Hepatocyte (in vitro differentiated cells): ENCODE measurements at regions not wholly inside any gene's neighbourhood (a gene's known extent, or its start where the extent isn't known, plus 50 kb on each side); places are given as distances from the start of the nearest gene placed in this dataset.

Source experiments
- DNase-seq: peaks from one replicate; pipeline ENCODE4 v3.0.0-alpha.2; 2016; ENCODE audit warnings: low spot score
- H2AFZ ChIP-seq: fragments of 200-600 bp; sonication (generic); 2 replicates; pipeline ENCODE4 v1.6.0; 2016; ENCODE audit warnings: antibody characterized with exemption, mild to moderate bottlenecking
- H3K27ac ChIP-seq: fragments of 200-600 bp; sonication (generic); 2 replicates; pipeline ENCODE4 v1.5.1; 2016; ENCODE audit warnings: mild to moderate bottlenecking
- H3K27me3 ChIP-seq: fragments of 200-600 bp; sonication (generic); 2 replicates; pipeline ENCODE4 v1.6.1; 2016
- H3K36me3 ChIP-seq: fragments of 200-600 bp; sonication (generic); replicated peaks from 2 replicates; pipeline ENCODE4 v1.5.1; 2016; ENCODE audit warnings: low read depth; ENCODE audit not compliant: insufficient read depth
- H3K4me1 ChIP-seq: fragments of 200-600 bp; sonication (generic); 2 replicates; pipeline ENCODE4 v1.5.1; 2016; ENCODE audit warnings: mild to moderate bottlenecking, moderate library complexity; ENCODE audit not compliant: insufficient read depth
- H3K4me2 ChIP-seq: fragments of 200-600 bp; sonication (generic); 2 replicates; pipeline ENCODE4 v1.6.0; 2016
- H3K4me3 ChIP-seq: fragments of 200-600 bp; sonication (generic); 2 replicates; pipeline ENCODE4 v1.5.1; 2016; ENCODE audit warnings: mild to moderate bottlenecking
- H3K79me2 ChIP-seq: fragments of 200-600 bp; sonication (generic); 2 replicates; pipeline ENCODE4 v1.6.0; 2017; ENCODE audit warnings: mild to moderate bottlenecking
- H3K9me2 ChIP-seq: fragments of 200-600 bp; sonication (generic); replicated peaks from 2 replicates; pipeline ENCODE4 v1.6.0; 2017; ENCODE audit warnings: mild to moderate bottlenecking; ENCODE audit not compliant: insufficient read depth
- H3K9me3 ChIP-seq: fragments of 200-600 bp; sonication (generic); 2 replicates; pipeline ENCODE4 v1.5.1; 2016; ENCODE audit warnings: low read depth, mild to moderate bottlenecking
- H4K20me1 ChIP-seq: fragments of 200-600 bp; sonication (generic); 2 replicates; pipeline ENCODE4 v1.6.0; 2016; ENCODE audit warnings: mild to moderate bottlenecking; ENCODE audit not compliant: insufficient read depth, poor library complexity, severe bottlenecking
- CTCF ChIP-seq: fragments of 200-600 bp; sonication (generic); IDR thresholded peaks from 2 replicates; pipeline ENCODE4 v1.5.1; 2016; ENCODE audit warnings: antibody characterized with exemption, mild to moderate bottlenecking; ENCODE audit not compliant: poor library complexity
- EZH2 ChIP-seq: fragments of 200-600 bp; sonication (generic); IDR thresholded peaks from 2 replicates; pipeline ENCODE4 v1.6.1; 2016; ENCODE audit warnings: antibody characterized with exemption, mild to moderate bottlenecking, borderline replicate concordance
- EZH2phosphoT487 ChIP-seq: fragments of 200-600 bp; sonication (generic); IDR thresholded peaks from one replicate; pipeline ENCODE4 v1.6.1; 2018; ENCODE audit warnings: antibody characterized with exemption, mild to moderate bottlenecking, low read depth, moderate library complexity; ENCODE audit not compliant: unreplicated experiment, severe bottlenecking
- whole genome bisulfite sequencing: methylation state at CpG from one replicate; pipeline ENCODE4 v1.1.6; 2016; ENCODE audit warnings: low lambda C conversion rate; ENCODE audit errors: missing lambda C conversion rate; 5-methylcytosine and 5-hydroxymethylcytosine counted together

- Histone ChIP-seq H3K9me3 (no peaks in the 10 kb centered on the region), H4K20me1 (no peaks in the 10 kb centered on the region), H3K27me3 (no peaks in the 10 kb centered on the region), H3K9me2 (no peaks in the 10 kb centered on the region), H3K4me1 (no peaks in the 10 kb centered on the region), H3K4me2 (no peak overlapping the region), H3K36me3 (no peaks in the 10 kb centered on the region), H3K4me3 (no peak overlapping the region), H2AFZ (no peak overlapping the region), H3K79me2 (no peaks in the 10 kb centered on the region), H3K27ac (no peak overlapping the region)
- 69% methylated on average over 16 of the region's 16 CpGs for WGBS
- no peak for DNase-seq
- TF ChIP-seq EZH2, result no peak
- TF ChIP-seq CTCF, result no peak
- TF ChIP-seq EZH2phosphoT487, result no peak
Measured at GRCh38 chr7:49580000-49580399, 193.4 kb upstream of the VWC2 start.

- H3K4me2 ChIP-seq, result no peak overlapping the region
- H3K79me2 ChIP-seq, result no peaks in the 10 kb centered on the region
- no peak for TF ChIP-seq EZH2
- no peak for TF ChIP-seq EZH2phosphoT487
- no peak for TF ChIP-seq CTCF
- H3K9me3 ChIP-seq, result no peaks in the 10 kb centered on the region
- no peak overlapping the region for H2AFZ ChIP-seq
- no peak overlapping the region for H3K27ac ChIP-seq
- H3K9me2 ChIP-seq, result no peaks in the 10 kb centered on the region
- H4K20me1 ChIP-seq, result no peaks in the 10 kb centered on the region
- H3K4me1 ChIP-seq, result no peaks in the 10 kb centered on the region
- no peaks in the 10 kb centered on the region for H3K27me3 ChIP-seq
- H3K36me3 ChIP-seq, result no peaks in the 10 kb centered on the region
- H3K4me3 ChIP-seq, result no peak overlapping the region
- DNase-seq, result no peak
- 69% methylated on average over 1 of the region's 1 CpG for WGBS
Measured at GRCh38 chr7:49580761-49581160, 192.7 kb upstream of the VWC2 start.

- no peaks in the 10 kb centered on the region for H3K4me1 ChIP-seq
- H3K4me3 ChIP-seq, result no peak overlapping the region
- no peak for DNase-seq
- no peak overlapping the region for H3K4me2 ChIP-seq
- no peaks in the 10 kb centered on the region for H3K79me2 ChIP-seq
- no peak overlapping the region for H3K27ac ChIP-seq
- H3K9me2 ChIP-seq, result no peaks in the 10 kb centered on the region
- H3K27me3 ChIP-seq, result no peaks in the 10 kb centered on the region
- WGBS, result 79% methylated on average over 4 of the region's 4 CpGs
- H4K20me1 ChIP-seq, result no peaks in the 10 kb centered on the region
- H2AFZ ChIP-seq, result no peak overlapping the region
- no peaks in the 10 kb centered on the region for H3K36me3 ChIP-seq
- TF ChIP-seq EZH2 (no peak), CTCF (no peak), EZH2phosphoT487 (no peak)
- no peaks in the 10 kb centered on the region for H3K9me3 ChIP-seq
Measured at GRCh38 chr7:49583440-49583839, 190.0 kb upstream of the VWC2 start.
